GM12878 (cell line): ENCODE measurements at regions not wholly inside any gene's neighbourhood (a gene's known extent, or its start where the extent isn't known, plus 50 kb on each side); places are given as distances from the start of the nearest gene placed in this dataset.

Experiments used
- ATAC-seq: fragments of 200-7000 bp; cut with Tn5 transposase; 3 replicates; pipeline ENCODE4 v1.9.1; 2020; ENCODE audit warnings: mild to moderate bottlenecking, moderate library complexity
- BruUV-seq: library from RNA; stranded (reverse); fragments of 400-500 nt; replicated peaks from 2 replicates; lab custom pipeline; 2021; lab: Mats Ljungman, UMichigan
- CTCF ChIA-PET: fragments of 300-600 bp; sonication (Branson Sonifier 250); formaldehyde crosslinking; extraction: SDS; loops from one replicate; lab custom pipeline; 2021; ENCODE audit warnings: inconsistent platforms; lab: Yijun Ruan, JAX
- POLR2A ChIA-PET: fragments of 350-600 bp; formaldehyde crosslinking; extraction: SDS; loops from one replicate; lab custom pipeline; 2021; ENCODE audit warnings: inconsistent platforms; lab: Charles Lee
- RAD21 ChIA-PET: fragments of 300-600 bp; sonication (Branson Sonifier 250); formaldehyde crosslinking; loops from one replicate; lab custom pipeline; 2023; ENCODE audit warnings: antibody characterized with exemption; ENCODE audit not compliant: unreplicated experiment; lab: Charles Lee
- SMC1A ChIA-PET: fragments of 300-600 bp; sonication (Branson Sonifier 250); formaldehyde crosslinking; loops from one replicate; lab custom pipeline; 2023; ENCODE audit not compliant: unreplicated experiment, uncharacterized antibody; lab: Charles Lee
- DNase-seq: peaks from one replicate; pipeline ENCODE4 v3.0.0-alpha.2; 2011; ENCODE audit warnings: low read depth, low spot score
- FAIRE-seq: peaks from 3 replicates; lab custom pipeline; 2011; peaks lifted over from hg19 to GRCh38; lab: Jason Lieb, UNC
- H2AFZ ChIP-seq: 2 replicates; pipeline ENCODE4 v1.6.0; 2011; ENCODE audit warnings: low read depth, low read length, control low read depth; ENCODE audit not compliant: control insufficient read depth
- H3K27ac ChIP-seq: 2 replicates; pipeline ENCODE4 v1.5.1; 2011; ENCODE audit warnings: control low read depth; ENCODE audit not compliant: control insufficient read depth, insufficient read depth
- H3K27me3 ChIP-seq, 2 experiments: replicated peaks in 1 of 2; 2 replicates each; pipeline versions ENCODE4 v1.6.0 to v1.6.1; 2011; ENCODE audit warnings: low read length in 1 of 2; ENCODE audit not compliant: control insufficient read depth in 2 of 2, insufficient read depth in 2 of 2
- H3K36me3 ChIP-seq, 2 experiments: 2 replicates each; pipeline ENCODE4 v1.5.1; 2011; ENCODE audit warnings: low read length in 1 of 2; ENCODE audit not compliant: control insufficient read depth in 2 of 2, insufficient read depth in 2 of 2
- H3K4me1 ChIP-seq: 2 replicates; pipeline ENCODE4 v1.6.1; 2011; ENCODE audit warnings: mild to moderate bottlenecking, low read length, moderate library complexity, mixed read lengths; ENCODE audit not compliant: control insufficient read depth, insufficient read depth
- H3K4me2 ChIP-seq: 2 replicates; pipeline ENCODE4 v1.6.0; 2011; ENCODE audit warnings: control low read depth; ENCODE audit not compliant: control insufficient read depth, insufficient read depth
- H3K4me3 ChIP-seq: fragments of 200-600 bp; sonication (generic); 2 replicates; pipeline ENCODE4 v1.5.1; 2016
- H3K79me2 ChIP-seq: 2 replicates; pipeline ENCODE4 v1.6.0; 2011; ENCODE audit warnings: low read length; ENCODE audit not compliant: control insufficient read depth, insufficient read depth
- H3K9ac ChIP-seq: 2 replicates; pipeline ENCODE4 v1.8.0; 2011; ENCODE audit warnings: low read length, control low read depth, mixed read lengths; ENCODE audit not compliant: control insufficient read depth, insufficient read depth
- H3K9me3 ChIP-seq: replicated peaks from 3 replicates; pipeline ENCODE4 v1.5.1; 2011; ENCODE audit warnings: mild to moderate bottlenecking, low read length; ENCODE audit not compliant: control insufficient read depth, insufficient read depth
- H4K20me1 ChIP-seq: 2 replicates; pipeline ENCODE4 v1.6.0; 2011; ENCODE audit not compliant: control insufficient read depth, insufficient read depth
- BCL11A ChIP-seq: IDR thresholded peaks from 2 replicates; pipeline ENCODE4 v1.6.1; 2011; ENCODE audit warnings: low read depth, low read length
- POU2F2 ChIP-seq: IDR thresholded peaks from 3 replicates; pipeline ENCODE4 v1.6.1; 2011; ENCODE audit warnings: low read depth, mild to moderate bottlenecking, low read length, borderline replicate concordance
- RAD21 ChIP-seq: IDR thresholded peaks from 2 replicates; pipeline ENCODE4 v1.6.1; 2011; ENCODE audit warnings: mild to moderate bottlenecking, low read depth, low read length, moderate library complexity; ENCODE audit not compliant: insufficient read depth
- SMC3 ChIP-seq: IDR thresholded peaks from 2 replicates; pipeline ENCODE4 v1.6.1; 2011; ENCODE audit warnings: low read length, improper control_type of control experiment, borderline replicate concordance
- SP1 ChIP-seq: IDR thresholded peaks from one replicate; pipeline ENCODE4 v1.6.1; 2011; ENCODE audit warnings: low read depth, low read length
- TAF1 ChIP-seq: IDR thresholded peaks from 2 replicates; pipeline ENCODE4 v1.6.1; 2011; ENCODE audit warnings: mild to moderate bottlenecking, low read depth, low read length, borderline replicate concordance
- in situ Hi-C: fragments of 300-500 bp; cut with MboI; formaldehyde crosslinking; loops from 9 replicates; pipeline ENCODE4 v1.14.3; 2018; ENCODE audit warnings: mixed read lengths
- intact Hi-C: fragments of 100-400 bp; cut with micrococcal nuclease; formaldehyde crosslinking; loops from one replicate; pipeline ENCODE4 v1.14.2; 2022; ENCODE audit not compliant: unreplicated experiment
- TF ChIP-seq, protein P1 (sequence below): fragments of 450-650 bp; IDR thresholded peaks from 2 replicates; pipeline ENCODE4 v1.6.1; 2016; ENCODE audit warnings: mild to moderate bottlenecking, moderate library complexity, borderline replicate concordance

GRCh38 chr6:74585753-74586152, 620.1 kb downstream of the COL12A1 start:
- H4K20me1 ChIP-seq: no peaks in the 10 kb centered on the region
- no peak for ATAC-seq
- no peaks in the 10 kb centered on the region for H3K27me3 ChIP-seq
- CTCF ChIA-PET: no interaction called here
- DNase-seq: no peak
- RAD21 ChIA-PET: interaction anchor here (1.8 kb wide), 1 partner anchor 9 kb away, joined by 5 read pairs; no protein-coding TSS in a partner anchor
- H3K4me3 ChIP-seq: no peak overlapping the region
- H3K36me3 ChIP-seq: no peaks in the 10 kb centered on the region
- TF ChIP-seq RAD21 (no peak), SMC3 (no peak), TAF1 (no peak), POU2F2 (no peak), BCL11A (no peak), SP1 (no peak)
- TF ChIP-seq, protein P1, sequence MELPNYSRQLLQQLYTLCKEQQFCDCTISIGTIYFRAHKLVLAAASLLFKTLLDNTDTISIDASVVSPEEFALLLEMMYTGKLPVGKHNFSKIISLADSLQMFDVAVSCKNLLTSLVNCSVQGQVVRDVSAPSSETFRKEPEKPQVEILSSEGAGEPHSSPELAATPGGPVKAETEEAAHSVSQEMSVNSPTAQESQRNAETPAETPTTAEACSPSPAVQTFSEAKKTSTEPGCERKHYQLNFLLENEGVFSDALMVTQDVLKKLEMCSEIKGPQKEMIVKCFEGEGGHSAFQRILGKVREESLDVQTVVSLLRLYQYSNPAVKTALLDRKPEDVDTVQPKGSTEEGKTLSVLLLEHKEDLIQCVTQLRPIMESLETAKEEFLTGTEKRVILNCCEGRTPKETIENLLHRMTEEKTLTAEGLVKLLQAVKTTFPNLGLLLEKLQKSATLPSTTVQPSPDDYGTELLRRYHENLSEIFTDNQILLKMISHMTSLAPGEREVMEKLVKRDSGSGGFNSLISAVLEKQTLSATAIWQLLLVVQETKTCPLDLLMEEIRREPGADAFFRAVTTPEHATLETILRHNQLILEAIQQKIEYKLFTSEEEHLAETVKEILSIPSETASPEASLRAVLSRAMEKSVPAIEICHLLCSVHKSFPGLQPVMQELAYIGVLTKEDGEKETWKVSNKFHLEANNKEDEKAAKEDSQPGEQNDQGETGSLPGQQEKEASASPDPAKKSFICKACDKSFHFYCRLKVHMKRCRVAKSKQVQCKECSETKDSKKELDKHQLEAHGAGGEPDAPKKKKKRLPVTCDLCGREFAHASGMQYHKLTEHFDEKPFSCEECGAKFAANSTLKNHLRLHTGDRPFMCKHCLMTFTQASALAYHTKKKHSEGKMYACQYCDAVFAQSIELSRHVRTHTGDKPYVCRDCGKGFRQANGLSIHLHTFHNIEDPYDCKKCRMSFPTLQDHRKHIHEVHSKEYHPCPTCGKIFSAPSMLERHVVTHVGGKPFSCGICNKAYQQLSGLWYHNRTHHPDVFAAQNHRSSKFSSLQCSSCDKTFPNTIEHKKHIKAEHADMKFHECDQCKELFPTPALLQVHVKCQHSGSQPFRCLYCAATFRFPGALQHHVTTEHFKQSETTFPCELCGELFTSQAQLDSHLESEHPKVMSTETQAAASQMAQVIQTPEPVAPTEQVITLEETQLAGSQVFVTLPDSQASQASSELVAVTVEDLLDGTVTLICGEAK: no peak
- H2AFZ ChIP-seq: no peak overlapping the region
- intact Hi-C loops: no loop called here
- no peaks in the 10 kb centered on the region for H3K9me3 ChIP-seq
- H3K4me1 ChIP-seq: no peaks in the 10 kb centered on the region
- no peak overlapping the region for H3K4me2 ChIP-seq
- SMC1A ChIA-PET: interaction anchor here (1.0 kb wide), 1 partner anchor 16 kb away, joined by 3 read pairs; no protein-coding TSS in a partner anchor
- no peak overlapping the region for H3K27ac ChIP-seq
- H3K79me2 ChIP-seq: no peaks in the 10 kb centered on the region
- no TSS peak for BruUV-seq
- FAIRE-seq: no peak
- in situ Hi-C loops: no loop called here
- POLR2A ChIA-PET: no interaction called here
- H3K9ac ChIP-seq: no peak overlapping the region
